SW 1271 (cell line): ENCODE measurements at regions not wholly inside any gene's neighbourhood (a gene's known extent, or its start where the extent isn't known, plus 50 kb on each side); places are given as distances from the start of the nearest gene placed in this dataset.

Experiments used
- DNase-seq, 2 experiments: peaks; one replicate each; lab custom pipeline; 2025; lab: John Stamatoyannopoulos, UW

DNA sequence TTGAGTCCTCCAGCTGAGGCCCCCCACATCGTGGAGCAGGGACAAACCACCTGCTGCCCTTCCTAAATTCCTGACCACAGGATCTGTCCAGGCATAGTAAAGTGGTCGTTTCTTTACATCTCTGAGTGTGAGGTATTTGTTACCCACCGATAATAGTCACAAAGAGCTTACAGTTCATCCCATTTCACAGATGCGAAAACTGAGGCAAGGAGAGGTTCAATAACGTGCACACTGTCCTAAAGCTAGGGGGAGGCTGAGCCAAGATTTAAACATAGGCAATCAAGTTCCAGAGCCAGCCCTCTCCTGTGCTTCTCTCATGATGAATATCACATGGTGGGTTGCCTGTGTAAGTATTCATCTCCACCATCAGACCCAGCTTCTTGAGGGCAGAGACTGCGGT is 135.4 kb downstream of the CCT6B start:
- no peak for DNase-seq

GRCh38 chr17:34825102-34825501 is 136.2 kb downstream of the CCT6B start:
- no peak for DNase-seq

GRCh38 chr17:34823023-34823422 is 138.2 kb downstream of the CCT6B start:
- no peak for DNase-seq

DNA sequence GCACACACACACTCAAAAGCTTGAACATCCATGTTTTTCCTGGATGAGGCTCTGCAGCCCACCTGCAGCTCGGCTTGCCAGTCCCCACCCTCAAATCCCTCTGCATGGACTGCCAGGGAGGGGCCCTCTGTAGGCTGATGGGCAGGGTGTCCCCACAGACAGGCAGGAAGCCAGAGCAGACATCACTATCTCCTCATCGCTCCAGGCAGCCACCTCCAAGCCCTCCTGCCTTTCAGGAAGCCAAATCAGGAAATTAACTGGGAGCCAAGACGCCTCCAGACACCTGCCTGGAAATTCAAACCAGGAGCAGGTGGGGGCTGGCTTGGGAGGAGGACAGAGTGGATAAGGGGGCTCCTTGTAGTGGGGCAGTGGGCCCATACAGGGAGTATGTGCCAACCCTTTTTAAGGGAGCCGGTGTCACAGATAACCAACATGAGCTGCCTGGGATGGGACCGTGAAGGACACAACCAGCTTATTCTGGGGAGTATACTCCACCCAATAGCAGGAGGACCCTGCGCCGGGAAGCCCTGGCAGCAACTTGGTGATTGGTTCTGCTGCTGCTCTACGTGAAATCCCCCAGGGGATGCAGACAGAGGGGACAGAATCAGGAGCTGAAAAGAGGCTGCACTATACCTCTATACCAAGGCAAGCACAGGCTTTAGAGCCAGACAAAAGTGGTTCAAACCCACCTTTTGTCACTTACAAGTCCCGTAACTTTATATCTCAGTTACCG is 139.1 kb downstream of the CCT6B start:
- DNase-seq, result no peak

DNA sequence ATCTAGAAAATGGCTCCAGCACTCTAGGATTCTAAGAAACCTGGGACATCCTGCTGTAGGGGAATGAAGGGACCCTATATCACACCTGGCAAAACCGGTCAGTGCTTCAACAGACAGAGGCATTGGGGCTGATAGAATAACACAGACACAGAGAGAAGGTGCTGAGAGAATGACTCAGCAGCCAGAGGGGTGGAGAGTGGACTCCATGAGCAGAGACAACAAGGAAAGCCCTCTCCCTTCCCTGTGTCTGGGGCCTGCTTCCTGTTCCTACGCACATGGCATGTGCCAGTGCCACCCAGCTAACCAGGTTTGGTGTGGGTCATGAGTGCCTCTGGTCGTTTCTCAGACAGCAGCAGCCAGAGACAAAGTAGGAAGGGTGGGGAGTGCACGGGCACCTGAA is 140.3 kb downstream of the CCT6B start:
- no peak for DNase-seq

DNA sequence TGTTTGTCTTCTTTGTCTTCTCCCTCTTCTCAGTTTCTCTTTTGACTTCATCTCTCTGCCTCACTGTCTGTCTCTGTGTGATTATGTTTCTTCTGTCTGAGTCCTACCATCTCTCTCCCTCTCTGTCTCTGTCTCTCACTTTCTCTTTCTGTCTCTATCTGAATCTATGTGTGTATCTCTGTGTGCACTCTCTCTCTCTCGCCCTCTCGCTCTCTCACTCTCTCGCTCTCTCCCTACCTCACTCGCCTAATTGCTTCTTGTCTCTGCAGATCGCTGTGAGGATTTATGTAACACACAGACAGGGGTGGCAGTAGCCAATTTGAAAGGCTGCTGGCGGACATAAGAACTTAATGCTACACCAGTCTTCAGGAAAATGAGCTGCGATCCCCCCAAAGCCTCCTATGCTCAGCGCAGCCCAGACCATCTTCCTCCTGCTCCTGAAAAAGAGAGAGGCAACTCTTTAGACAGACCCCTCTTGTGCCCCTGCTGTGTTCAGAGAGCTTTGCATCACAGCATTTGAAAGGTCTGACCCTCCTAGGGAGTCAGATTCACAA is 140.9 kb downstream of the CCT6B start:
- no peak for DNase-seq

- no peak for DNase-seq
Measured at GRCh38 chr17:34817252-34818035, 143.8 kb downstream of the CCT6B start.

DNA sequence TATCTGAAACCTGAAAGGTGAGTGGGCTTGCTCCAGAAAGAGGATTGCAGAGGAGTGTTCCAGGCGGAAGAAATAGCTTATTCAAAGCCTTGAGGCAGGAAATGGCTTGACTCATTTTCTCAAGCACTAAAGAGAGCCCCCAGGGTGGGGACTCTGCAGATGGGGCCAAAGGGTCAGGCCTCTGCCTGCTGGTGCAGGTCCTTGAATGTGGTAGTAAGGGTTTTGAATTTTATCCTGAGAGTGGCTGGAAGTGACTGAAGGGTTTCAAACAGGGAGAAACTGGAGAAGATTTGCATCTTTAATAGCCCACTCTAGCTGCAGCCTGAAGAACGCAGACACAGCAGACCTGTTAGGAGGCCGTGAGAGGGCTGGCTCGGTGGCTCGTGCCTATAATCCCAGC is 144.4 kb downstream of the CCT6B start:
- DNase-seq, result no peak

DNA sequence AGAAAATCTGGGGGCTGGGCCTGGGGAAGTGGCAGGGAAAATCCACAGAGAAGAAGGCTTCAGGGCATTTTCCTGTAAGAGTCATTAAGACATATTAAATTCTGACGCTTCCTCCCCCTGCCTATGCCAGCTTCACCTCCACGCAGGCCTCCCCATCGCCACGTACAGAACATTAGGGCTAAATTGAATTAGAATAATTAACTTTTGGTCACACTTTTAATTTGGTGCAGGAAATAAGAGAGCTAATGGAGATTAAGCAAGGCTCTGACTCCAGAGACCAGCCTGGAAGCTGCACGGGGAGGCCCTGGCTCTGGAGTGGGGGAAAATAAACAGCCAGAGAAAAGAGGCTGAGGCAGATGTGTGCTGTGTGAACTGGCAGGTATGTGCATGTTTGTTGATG is 148.0 kb downstream of the CCT6B start:
- no peak for DNase-seq

DNA sequence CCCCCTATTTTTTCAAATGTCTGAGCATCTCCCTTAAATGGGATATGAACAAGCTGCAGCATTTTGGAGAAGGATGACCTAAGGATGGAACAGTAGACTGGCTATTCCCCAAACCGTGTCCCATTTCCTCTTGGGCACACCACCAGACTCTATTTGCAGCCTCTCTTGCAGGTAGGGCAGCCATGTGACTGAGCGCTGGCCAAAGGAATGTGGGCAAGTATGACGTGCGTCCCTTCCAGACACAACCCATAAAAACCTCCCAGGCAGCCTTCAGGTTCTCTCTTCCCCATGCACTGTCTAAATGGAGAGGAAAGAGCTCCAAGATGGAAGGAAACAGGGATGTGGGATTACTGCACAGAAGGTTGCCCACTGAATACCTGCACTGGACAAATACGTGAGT is 149.7 kb downstream of the CCT6B start:
- DNase-seq, result no peak

DNA sequence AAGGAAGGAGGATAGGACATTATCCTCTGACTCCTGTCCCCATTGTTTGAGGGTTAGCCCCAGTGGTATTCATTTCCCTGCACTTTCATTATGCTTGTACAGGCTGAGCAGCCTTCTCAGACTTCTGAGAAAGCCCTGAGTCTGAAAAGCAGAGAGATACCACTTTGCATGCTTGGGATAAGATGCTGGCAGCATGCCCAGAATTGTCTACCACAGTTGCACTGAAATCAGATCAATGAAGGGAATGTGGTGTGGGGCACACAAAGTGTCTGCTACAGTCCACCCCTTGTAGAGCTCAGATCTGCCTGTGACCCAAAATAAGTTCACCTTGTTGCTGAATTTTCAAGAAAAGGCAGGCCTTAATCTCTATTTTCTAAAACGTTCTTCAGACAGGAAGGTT is 160.6 kb downstream of the CCT6B start:
- DNase-seq, result no peak

DNA sequence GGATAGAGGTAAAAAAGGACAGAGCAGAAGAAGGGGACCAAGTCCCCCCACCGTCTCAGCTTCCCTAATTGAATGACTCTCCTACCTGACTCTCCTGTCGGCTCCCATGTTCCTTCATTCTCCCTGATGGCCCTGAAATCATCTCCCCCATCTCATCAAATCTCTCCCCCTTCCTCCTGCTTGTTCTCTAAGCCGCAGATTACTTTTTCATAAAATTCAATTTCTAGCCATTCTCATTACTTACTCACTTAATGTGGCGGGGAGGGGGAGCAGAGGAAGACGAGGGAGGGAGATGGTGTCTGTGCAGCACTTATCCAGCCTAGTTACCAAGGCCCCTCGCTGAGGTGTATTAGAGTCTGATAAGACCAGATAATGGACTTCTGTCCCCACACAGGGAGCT is 161.5 kb downstream of the CCT6B start:
- no peak for DNase-seq

DNA sequence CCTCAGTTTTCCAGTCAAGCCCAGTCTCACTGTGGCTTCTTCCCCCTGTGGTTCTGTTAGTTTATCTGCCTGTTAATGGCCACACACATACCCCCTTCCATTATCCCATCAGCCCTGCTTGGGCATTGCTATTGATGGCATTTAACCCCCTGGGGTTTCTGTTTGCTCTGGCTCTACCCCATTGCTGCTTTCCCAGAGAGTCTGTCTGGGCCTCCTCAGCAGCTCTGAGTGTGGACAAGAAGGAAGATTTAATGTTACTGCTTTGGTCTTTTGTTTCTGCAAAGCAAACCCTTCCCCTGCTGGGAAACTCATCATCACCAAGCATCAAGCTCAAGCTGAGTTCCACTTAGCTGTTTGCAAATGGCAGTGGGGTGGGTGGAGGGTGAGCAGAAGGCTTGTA is 162.7 kb downstream of the CCT6B start:
- DNase-seq, result no peak

GRCh38 chr17:34797720-34798119 is 163.5 kb downstream of the CCT6B start:
- DNase-seq, result no peak

- DNase-seq, result no peak
Measured at GRCh38 chr17:34793231-34793908, 167.9 kb downstream of the CCT6B start.

DNA sequence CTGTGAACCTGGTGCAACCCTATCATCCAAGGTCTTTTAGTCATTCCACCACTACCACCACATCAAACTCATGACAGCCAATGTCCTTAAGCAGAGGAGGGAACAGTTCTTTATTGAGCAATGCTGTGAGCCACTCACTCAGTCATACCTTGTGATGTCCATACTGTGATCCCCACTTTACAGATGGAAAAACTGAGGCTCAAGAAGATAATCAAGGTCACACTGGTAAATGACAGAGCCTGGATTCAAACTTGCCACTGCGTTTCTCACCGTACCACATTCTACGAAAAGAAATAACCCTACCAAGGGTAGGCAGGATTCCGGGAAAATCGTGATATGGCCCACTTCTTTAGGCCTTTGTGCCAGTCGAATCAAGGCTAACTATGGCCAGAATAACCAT is 172.6 kb downstream of the CCT6B start:
- no peak for DNase-seq

- DNase-seq, result no peak
Measured at GRCh38 chr17:34784526-34784925, 176.7 kb downstream of the CCT6B start.

DNA sequence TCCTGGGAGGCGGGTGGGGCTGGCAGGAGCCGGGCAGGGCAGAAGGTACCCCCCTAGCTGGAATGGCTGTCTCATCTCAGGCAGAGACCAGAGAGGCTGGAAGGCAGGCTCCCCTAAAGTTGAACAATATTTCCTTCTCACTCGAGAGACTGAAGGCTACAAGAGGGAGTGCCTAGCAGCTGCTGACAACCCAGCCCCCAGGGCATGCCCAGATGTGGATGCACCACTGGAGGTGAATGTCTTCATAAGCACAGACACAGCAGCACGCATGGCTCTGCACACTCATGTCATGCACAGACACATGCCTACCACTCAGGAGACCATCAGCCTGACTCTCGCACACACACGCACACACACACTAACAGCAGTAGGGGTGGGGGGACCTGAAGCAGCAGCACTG is 179.0 kb downstream of the CCT6B start:
- no peak for DNase-seq

DNA sequence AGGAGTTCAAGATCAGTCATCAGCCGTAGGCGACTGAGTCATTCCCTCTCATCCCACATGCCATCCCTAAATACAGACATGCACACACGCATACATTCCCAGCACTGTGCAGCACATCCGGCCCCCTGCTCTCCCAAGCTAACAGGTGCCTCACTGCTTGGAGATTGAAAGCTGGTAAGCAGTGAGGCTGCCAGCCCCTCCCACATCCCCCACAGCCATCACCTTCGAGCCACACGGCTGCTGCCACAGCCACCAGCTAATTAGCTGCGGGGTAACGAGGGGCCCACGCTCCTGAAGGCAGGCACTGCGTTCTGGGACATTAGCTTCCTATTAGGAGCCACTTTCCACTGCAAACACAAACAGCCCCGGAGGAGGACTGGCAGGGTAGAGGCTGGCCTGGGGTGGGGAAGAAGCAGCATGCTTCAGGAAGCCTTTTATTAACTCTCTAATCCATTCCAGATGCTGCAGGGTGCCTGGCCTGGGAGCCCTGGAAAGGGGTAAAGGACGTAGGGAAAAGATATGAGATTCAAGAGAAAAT is 179.6 kb downstream of the CCT6B start:
- DNase-seq, result no peak

- DNase-seq, result no peak
Measured at GRCh38 chr17:34781071-34781470, 180.2 kb downstream of the CCT6B start.

- no peak for DNase-seq
Measured at GRCh38 chr17:34780438-34780837, 180.8 kb downstream of the CCT6B start.
